Thoracic aorta (tissue), 2 donors: ENCODE measurements at regions not wholly inside any gene's neighbourhood (a gene's known extent, or its start where the extent isn't known, plus 50 kb on each side); places are given as distances from the start of the nearest gene placed in this dataset.

Experiments used
- ATAC-seq: fragments of 150-250 bp; one replicate; pipeline ENCODE4 v1.8.0; 2017; ENCODE audit warnings: low read depth; ENCODE audit not compliant: insufficient number of reproducible peaks, low FRiP score
- DNase-seq: peaks from one replicate; pipeline ENCODE4 v3.0.0-alpha.2; 2020; ENCODE audit warnings: low spot score
- H3K27ac ChIP-seq, 2 donors: fragments of 200-600 bp; sonication (generic); 1 replicate in 1 of 2; 2 replicates in 1 of 2; pipeline ENCODE4 v1.5.1; 2016; ENCODE audit warnings: mild to moderate bottlenecking in 2 of 2, moderate library complexity in 2 of 2
- H3K27me3 ChIP-seq: fragments of 200-600 bp; sonication (generic); replicated peaks from 2 replicates; pipeline ENCODE4 v1.6.0; 2016; ENCODE audit warnings: mild to moderate bottlenecking; ENCODE audit not compliant: insufficient read depth
- H3K36me3 ChIP-seq: fragments of 200-600 bp; sonication (generic); one replicate; pipeline ENCODE4 v1.5.1; 2016
- H3K4me1 ChIP-seq, 2 donors: fragments of 200-600 bp; sonication (generic); 1 replicate in 1 of 2; 2 replicates in 1 of 2; pipeline versions ENCODE4 v1.5.1 to v1.6.0; 2016; ENCODE audit warnings: low read depth in 2 of 2, mild to moderate bottlenecking in 1 of 2; ENCODE audit not compliant: control insufficient read depth in 1 of 2
- H3K4me3 ChIP-seq: fragments of 200-600 bp; sonication (generic); 2 replicates; pipeline ENCODE4 v1.5.1; 2016; ENCODE audit warnings: mild to moderate bottlenecking
- H3K9me3 ChIP-seq: fragments of 200-600 bp; sonication (generic); 2 replicates; pipeline ENCODE4 v1.5.1; 2016
- CTCF ChIP-seq: fragments of 200-600 bp; sonication (generic); IDR thresholded peaks from one replicate; pipeline ENCODE4 v1.5.1; 2019; ENCODE audit warnings: antibody characterized with exemption

DNA sequence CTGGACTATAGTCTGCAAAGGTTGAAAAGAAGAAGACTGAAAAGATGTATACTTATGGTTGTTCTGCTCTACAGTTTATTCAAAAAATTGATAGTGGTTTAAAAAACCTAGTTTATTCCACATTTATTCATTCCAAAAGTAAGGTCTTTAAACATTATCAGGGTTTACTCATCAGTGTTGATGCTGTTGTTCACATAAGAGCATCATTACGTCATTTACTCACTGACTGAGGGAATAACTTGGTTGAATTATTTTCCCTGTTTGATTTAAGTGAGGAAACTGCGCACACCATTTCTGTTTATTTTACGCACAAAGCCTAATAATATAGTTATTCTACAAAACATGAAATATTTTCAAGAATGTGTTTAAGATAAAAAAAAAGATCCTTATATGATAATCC is 303.1 kb upstream of the PRKD1 start:
- Histone ChIP-seq H3K9me3 (no peaks in the 10 kb centered on the region), H3K4me1 (peaks cover 10 to 28% of the 10 kb centered on the region in 2 donors), H3K27ac (no peak overlapping the region), H3K27me3 (no peaks in the 10 kb centered on the region), H3K36me3 (no peaks in the 10 kb centered on the region), H3K4me3 (no peak overlapping the region)
- DNase-seq (no peak), ATAC-seq (no peak)
- no peak for TF ChIP-seq CTCF

DNA sequence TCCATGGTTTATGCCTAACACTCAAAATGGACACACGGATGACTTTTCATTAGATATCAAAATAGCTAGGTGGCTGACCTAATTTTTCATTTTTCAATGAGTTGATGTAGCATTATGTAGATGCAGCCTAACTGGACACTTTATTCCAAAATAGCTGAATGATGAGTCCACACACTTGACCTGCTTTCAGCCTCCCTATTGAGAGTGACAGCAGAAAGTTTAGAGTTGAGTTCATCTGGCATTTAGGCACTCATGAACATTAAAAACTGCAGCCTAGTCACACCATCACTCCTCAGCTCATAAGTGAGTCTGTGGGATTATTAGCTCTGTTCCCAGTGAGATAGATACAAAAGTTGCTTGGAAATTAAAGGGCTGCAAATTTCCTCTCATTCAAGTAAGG is 307.3 kb upstream of the PRKD1 start:
- Histone ChIP-seq H3K4me1 (no peaks in the 10 kb centered on the region), H3K36me3 (no peaks in the 10 kb centered on the region), H3K27ac (no peak overlapping the region), H3K9me3 (no peaks in the 10 kb centered on the region), H3K4me3 (no peak overlapping the region), H3K27me3 (no peaks in the 10 kb centered on the region)
- TF ChIP-seq CTCF = no peak
- DNase-seq (no peak), ATAC-seq (no peak)

- Histone ChIP-seq H3K4me3 (no peak overlapping the region), H3K27ac (no peak overlapping the region), H3K4me1 (no peaks in the 10 kb centered on the region), H3K36me3 (no peaks in the 10 kb centered on the region), H3K27me3 (no peaks in the 10 kb centered on the region), H3K9me3 (no peaks in the 10 kb centered on the region)
- TF ChIP-seq CTCF = no peak
- no peak for DNase-seq
- ATAC-seq = no peak
Observed at GRCh38 chr14:30235485-30235884, 307.8 kb upstream of the PRKD1 start.

- H3K4me1 ChIP-seq = no peaks in the 10 kb centered on the region
- H3K4me3 ChIP-seq = no peak overlapping the region
- DNase-seq (no peak), ATAC-seq (no peak)
- no peak for TF ChIP-seq CTCF
- no peak overlapping the region for H3K27ac ChIP-seq
- H3K9me3 ChIP-seq = no peaks in the 10 kb centered on the region
- H3K27me3 ChIP-seq = no peaks in the 10 kb centered on the region
- no peaks in the 10 kb centered on the region for H3K36me3 ChIP-seq
Observed at GRCh38 chr14:30238936-30239335, 311.3 kb upstream of the PRKD1 start.

DNA sequence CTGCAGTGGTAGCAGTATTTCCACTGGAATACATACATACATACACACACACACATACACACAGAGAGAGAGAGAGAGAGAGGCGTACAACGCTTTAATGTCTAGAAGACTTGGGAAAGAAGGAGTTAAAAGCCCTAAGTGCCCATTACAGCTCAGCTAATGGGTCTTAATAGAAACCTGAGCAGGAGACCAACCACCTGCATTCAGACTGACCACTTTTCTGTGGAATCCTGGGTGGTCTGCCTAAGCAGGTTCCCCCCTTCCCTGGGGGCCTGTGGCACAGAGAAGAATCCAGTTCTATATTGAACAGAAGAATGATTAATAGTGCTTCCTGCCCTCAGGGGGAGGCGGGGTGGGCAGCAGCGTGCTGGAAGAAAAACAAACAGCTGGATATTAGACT is 312.4 kb upstream of the PRKD1 start:
- Histone ChIP-seq H3K36me3 (no peaks in the 10 kb centered on the region), H3K27me3 (no peaks in the 10 kb centered on the region), H3K4me3 (no peak overlapping the region), H3K4me1 (no peaks in the 10 kb centered on the region), H3K9me3 (no peaks in the 10 kb centered on the region), H3K27ac (no peak overlapping the region)
- no peak for ATAC-seq
- no peak for TF ChIP-seq CTCF
- no peak for DNase-seq
